ENCODE measurements at regions not wholly inside any gene's neighbourhood (a gene's known extent, or its start where the extent isn't known, plus 50 kb on each side); places are given as distances from the start of the nearest gene placed in this dataset.

DNA sequence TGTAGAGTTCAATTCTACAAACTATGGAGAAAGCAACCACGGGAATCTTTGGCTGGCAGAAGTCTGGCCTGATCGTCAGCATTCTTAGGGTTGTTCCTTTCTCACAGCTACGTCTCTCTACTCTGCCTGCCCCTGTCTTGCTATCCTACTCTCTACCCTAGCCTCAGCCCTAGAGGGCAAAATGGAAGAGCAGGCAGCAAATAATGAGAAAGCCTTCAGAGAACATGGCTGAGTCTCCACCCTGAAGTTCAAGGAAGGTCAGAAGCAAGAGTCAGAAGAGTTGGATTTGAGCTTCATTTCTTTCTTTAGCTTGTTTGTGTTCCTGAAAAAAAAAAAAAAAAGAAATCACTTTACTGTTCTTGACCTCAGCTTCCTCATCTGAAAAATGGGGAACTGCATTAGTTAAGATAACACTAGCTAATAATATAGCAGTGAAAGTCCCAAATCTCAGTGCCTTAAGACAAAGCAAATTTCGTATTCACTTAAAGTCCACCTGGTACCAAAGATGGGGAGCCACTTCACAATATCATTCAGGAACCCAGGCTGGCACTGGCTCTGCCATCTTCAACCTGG, 50.2 kb upstream of the CCND2 start:
- no peak for DNase-seq

DNA sequence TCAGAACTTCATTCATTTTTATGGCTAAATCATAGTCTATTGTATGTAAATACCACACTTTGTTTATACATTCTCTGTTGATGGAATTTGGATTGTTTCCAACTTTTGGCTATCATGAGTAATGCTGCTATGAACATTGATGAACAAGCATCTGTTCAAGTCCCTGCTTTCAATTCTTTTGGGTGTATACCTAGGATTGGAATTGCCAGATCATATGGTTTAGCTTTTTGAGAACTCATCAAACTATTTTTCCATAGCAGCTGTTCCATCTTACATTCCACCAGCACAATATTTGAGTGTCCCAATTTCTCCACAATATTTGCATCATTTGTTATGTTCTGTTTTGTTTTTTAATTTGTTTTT, 52.3 kb upstream of the CCND2 start:
- no peak for DNase-seq

DNA sequence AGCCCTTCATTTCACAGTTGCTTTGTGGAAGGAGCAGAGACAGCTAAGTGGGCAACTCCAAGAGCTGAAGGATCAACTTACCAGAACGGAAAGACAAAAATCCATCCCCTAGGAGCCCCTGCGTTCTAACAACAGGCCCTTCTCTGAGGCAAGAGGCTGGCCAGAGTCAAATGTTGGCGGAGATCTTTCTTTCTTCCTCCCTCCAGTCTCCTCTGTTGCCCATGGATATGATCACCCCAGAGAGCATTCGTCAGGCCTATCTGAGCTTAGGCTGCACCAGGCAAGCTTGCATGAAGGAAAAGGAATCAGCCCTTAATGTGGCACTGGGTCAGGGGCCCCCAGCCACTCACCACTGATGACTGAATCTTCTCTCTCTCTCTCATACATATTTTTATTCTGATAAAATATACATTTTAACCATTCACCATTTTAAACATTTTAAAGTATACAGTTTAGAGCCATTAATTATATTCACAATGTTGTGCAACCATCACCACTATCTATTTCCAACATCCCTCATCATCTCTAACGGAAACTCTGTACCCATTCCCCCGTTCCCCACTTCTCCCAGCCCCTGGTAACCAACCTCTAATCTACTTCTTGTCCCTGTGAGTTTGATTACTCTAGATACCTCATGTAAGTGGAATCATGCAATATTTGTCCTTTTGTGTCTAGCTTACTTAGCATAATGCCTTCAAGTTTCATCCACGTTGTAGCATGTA, 52.9 kb upstream of the CCND2 start:
- no peak for DNase-seq

DNA sequence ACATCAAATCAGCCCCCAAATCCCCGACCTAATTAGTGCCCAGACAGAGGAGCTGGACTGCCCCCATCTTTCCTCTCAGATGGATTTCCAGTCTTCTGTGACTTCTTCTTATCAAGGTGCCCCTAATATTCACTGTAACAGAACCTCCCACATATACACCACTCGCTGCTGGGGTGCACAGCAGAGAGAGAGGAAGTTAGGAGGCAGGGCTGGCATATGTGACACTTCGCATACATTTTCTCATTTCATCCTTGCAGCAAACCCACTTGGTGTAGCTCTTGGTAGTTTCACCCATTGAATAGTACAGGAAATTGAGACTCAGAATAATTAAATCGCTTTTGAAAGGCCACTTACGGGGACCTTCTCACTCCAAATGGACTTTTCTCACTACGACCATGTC, 56.5 kb upstream of the CCND2 start:
- DNase-seq = no peak

DNA sequence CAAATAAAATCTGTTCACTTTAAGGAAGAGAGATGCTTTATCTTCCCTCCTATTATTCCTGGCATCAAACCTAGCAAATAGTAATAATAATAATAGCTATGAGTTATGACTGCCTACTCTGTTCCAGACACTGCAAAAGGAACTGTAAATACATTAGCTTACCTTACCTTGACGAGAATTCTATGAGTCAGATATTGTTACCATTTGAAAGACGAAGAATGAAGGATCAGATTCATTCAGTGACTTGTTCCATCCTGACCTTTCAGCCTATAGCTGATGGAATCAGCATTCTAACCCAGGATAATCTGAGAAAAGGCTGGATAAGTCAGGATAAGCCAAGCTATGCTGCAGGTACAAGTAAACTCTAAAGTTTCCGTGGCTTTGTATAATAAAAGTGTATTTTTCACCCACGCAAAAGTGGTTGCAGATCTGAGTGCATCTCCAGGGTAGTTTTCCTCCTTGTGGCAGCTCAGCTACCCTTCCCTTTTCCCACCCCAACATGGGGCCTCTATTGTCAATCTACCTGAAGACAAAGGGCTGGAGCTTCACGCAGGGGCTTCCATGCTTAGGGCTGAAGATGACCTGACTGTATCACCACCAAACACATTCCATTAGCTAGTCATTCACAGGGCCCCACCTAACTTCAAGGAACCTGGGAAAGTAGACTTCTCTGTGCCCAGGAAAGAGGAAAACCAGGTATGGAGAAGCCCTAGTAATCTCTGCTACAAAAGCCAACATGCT, 57.2 kb upstream of the CCND2 start:
- DNase-seq = no peak

DNA sequence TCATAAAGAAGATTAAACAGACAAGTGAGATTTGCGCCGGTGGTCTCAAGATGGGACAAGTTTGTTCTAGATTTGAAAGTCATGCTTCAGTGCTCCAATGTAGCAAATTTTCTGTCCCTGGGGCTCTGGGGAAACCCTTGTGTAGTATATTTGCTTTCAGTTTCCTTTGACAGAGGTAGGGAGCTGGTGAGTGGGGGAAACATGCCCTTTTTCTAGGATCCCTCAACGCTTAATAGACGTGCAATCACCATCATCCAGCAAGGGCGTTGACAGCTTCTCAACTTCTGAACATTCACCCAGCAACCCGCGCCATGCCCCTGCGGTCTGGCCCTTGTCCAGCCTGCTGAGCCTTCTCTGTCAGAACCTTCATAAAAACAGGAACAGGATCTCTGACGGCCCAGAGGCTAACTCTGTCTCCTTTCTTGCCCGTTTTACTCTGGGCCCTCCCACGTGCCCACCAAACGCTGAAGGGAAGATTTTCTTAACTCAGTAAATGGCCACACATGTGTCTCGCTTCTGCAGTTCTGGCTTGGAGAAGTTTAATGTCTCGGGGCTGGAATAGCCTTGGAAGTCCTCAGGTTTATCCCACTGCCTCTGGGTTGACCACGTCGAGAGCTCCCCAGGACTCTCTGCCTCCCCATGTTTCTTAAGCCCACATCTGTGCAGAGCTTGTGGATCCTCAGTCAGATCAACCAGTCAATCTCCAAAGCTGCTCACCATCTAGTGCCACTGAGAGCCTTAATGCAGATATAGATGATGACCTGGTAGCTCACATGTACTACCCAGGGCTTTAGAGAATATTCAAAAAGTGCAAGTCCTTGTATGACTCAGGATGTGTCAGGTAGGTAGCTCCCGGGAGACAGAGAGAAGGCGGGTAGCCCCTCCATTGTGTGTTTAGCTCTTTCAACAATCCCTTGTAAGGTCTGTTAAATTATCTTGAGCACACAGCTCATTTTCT, 58.1 kb upstream of the CCND2 start:
- DNase-seq = no peak

DNA sequence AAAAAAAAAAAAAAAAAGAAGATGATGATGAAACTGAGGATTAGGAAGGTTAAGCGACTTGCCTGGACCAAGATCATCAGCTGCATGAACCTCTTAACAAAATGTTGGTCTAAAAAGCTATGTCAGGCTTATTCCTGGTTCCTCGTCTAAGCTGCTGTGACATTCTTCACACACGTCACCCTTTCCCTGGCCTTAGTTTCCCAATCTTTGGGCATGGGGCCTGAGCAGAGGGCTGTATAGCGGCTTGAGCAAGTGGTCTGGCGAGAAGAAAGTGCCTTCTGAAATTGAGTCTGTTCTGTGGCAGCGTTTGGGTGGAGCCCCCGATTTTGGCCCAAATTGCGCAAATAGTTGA, 58.7 kb upstream of the CCND2 start:
- DNase-seq = no peak

DNA sequence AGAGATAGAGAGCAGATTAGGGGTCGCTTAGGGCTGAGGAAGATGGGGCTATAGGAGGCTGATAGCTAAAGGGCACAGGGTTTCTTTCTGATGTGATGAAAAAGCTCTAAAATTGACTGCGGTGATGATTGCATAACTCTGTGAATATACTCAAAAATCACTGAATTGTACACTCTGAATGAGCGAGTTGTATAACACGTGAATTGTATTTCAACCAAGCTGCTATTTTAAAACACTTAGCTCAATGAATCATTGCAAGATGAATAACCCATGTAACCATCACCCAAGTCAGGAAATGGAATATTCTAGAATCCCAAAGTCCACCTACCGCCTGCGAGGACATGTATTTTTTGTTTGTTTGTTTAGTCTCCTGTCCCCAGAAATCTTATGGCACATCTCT, 60.1 kb upstream of the CCND2 start:
- no peak for DNase-seq

DNA sequence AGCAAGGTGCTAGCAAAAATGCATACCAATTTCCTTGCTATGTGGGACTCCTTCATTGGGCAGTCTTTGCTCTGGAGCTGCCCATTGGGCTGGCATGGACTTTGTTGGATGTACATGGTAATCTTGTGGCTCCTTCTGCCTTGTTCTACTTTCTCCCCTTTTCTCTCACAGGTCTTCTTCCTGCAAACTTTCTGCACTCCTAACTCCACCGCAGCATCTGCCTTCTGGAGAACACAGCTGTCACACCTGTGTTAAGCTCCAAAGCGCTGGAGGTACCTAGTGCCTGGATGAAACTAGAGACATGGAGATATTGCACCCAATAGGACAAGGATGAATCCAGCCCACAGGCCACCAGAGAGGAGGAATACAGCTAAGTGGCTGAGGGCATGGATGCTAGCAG, 60.7 kb upstream of the CCND2 start:
- DNase-seq = no peak

DNA sequence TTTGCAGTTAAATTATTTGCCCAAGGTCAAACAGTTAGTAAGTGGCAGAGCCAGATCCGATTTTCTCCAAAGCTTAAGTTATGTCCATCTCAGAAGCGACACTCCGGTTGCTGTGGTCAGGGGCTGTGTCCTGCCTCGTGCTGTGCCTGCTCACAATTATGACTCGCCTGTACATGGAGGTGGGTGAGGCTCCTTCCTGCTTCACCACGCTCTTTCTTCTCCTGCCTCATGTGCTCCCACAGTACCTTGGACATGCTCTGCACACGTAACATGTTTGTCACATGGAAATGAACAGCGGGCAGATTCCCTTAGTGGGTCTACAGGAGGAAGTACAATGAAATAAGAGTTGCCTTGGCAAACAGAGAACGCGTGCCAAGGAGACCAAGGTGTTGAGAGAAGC, 62.2 kb upstream of the CCND2 start:
- DNase-seq = no peak

DNA sequence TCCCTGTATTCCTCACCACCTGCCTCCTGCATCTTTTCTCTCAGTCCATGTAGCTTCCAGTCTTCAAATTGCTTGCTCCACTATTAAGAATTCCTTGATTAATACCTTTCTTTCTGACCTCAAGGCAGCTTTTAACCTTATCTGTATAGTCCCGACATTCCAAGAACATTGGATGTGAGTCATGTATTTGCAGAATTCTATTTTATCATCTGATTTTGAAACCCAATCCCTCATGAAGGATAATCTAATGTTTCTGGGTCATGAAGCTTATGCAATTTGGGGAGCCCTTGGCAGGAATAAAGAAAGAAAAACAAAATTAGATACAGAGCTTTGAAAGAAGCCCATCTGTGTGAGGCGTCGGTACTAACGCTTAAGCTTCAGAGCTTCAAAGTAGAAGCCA, 63.4 kb upstream of the CCND2 start:
- DNase-seq = no peak

DNA sequence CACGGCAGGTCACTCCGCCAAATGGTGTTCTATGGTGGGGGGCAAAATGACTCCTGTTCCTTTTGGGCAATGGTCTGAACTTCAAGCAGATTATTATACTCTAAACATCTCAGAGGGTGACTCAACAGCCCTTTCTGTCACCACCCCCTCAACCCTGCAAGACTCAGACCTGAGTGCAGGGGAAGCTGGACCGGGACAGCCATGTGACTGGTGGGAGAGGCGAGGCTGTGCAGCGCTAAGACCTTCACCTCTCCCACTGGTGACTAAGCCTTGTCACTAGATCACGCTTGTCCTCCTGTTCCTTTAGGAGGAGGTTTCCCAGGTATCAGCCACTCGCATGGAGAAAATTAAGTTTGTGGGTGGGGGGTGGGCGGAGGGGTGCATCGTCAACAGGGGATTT, 67.1 kb upstream of the CCND2 start:
- no peak for DNase-seq

DNA sequence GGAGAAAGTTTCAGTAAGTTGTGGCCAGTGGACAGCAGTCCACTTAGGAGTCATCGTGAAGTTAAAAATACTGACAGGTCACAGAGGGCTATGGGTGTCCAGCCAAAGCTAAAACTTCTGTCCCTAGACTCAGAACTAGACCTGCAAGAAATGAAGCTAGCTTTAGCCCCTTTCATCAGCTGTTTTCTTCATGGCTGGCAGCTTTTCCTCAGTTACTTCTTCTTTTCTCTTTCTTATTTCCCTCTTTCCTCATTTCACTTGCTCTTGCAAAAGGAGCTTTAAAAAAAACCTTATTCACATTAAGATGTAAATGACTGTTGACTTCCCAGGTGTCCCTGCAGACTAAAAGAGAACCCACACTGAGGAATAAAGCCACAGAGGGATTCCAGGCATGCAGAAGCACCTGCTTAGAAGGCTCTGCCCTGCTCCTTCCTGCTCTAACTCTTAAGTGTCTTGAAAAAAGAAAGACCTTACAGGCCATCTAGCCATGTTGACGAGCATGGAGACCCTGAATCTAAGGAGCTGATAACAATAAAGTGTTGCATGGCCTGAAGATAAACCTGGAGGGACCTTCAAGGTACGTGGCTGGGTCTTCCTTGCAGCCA, 69.7 kb upstream of the CCND2 start:
- DNase-seq = no peak

DNA sequence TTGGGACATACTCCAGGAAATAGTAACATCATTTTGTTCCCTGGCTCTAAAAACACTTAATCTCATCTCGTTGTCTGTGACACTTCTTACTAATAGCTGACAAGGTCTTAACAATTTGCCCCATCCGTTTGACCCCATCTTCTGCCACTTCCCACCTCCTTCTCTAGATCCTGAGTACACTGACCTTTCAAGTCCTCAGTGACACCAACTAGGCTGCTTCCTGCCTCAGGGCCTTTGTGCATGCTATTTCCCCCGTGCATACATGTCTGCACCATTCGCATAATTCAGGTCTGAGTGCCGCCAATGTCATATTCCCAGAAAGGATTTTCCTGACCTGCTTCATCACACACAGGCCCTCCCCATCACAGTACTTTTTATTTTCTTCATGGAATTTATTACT, 70.6 kb upstream of the CCND2 start:
- DNase-seq = no peak

DNA sequence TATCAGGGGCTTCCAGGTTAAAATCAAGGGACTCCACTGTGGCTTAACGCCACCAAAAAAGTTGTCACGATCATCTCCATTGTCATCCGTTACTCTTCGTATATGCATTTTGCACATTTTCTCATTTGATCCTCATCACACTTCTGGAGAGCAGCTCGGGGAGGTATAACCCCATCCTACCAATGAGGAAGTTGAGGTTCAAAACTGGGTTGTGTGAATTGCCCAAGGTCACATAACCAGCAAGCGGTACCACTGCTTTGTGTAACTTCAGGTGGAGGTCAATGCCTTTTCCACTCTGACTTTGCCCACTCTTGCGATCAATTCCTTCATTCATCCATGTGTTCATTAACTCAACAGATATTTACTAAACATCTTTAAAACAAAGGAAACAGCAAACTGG, 71.1 kb upstream of the CCND2 start:
- no peak for DNase-seq

DNA sequence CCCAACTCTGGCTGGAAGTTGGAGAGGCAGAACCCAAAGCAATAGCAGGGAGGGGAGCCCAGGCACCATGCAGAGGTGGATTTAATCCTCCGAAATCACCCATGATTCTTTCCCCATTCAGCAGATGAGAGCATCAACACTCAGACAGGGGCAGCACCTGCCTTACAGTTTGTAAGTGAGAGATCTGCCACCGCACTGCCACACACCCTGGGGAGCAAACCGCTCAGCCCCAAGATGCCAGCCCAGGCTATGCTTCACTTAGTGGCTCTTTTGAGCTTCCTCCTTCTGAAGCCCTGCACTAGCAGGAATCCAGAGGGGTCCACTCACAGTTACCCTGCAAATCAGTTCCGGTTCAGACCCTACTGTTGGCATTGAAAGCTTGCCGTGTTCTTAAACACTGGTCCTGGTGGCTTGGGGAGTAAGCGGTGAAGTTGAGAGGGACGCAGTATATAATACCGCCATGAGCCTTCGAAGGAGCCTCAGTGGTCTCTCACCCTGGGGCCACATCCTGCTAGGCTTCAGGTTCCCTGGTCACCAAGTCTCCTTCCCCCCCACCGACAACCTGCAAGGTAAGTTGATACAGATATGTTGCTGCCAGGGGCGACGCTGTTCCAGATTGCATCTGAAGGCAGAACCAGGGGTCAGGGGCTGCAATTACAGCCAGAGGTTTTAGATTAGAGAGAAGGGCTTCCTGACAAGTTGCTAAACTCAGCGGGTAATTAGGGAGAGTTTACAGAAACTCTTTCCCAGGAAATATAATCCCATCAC, 72.0 kb upstream of the CCND2 start:
- no peak for DNase-seq

DNA sequence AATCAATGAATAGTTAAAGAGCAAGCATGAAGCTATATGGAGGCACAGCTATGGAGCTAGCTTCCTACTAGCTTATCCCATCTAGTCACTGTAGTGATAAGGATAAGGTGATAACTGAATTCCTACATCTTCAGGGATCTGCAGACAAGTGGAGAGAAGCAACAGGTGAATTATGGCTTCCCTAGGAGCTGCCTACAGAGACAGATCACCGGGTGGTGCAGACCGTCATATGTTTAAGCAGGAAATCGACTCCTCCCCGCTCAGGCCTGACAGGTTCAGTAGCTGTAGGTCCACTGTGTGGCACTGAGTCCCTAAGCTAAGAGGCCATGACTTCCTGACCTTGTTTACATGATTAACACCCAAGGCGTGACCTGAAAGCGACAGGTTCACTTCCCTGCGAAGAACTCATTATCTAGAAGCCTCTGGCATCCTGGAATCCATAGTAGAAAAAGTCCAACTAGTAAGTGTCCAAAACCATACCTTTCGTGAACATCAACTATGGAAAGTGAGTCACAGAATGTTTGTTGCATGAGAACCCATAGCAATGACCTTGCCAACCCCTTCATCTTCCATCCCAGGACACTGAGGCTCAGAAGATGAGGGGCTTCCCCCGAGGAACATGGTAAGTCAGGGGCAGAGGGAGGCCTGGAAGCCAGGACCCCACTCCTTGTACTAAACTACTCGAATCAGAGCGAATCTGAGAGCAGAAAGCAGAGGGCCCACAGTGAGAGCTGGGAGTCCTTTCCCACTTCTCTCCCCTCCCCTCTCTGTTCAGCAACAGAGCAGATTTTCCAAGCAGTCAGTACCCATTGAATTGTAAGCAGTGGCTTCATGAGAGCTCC, 75.4 kb upstream of the CCND2 start:
- DNase-seq = no peak

DNA sequence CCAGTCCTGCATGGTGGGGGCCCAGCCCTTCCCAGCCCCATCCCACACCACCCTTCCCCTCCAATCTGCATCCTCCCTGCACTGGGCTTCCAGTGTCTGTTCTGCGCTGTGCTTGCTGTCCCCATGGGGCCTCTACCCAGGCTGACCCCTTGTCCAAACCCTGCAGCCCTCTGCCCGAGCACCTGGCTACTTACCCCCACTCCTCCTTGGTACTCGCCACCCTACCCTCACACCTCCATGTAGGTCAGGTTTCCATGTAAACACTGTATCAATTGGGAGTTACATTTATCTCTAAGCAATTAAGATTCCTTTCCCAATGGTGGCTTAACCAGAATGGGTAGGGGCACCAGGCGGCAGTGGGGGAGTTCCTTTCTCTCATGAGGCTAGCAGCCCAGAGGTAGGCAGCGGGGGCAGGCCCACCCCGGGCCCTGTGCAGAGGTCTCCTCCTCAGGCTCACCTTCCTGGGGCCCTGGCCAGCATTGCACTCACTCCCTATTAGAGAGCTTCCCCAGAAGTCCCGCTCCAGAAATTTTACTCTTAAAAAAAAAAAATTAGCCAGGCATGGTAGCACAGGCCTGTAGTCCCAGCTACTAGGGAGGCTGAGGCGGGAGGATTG, 76.6 kb upstream of the CCND2 start:
- DNase-seq = no peak

DNA sequence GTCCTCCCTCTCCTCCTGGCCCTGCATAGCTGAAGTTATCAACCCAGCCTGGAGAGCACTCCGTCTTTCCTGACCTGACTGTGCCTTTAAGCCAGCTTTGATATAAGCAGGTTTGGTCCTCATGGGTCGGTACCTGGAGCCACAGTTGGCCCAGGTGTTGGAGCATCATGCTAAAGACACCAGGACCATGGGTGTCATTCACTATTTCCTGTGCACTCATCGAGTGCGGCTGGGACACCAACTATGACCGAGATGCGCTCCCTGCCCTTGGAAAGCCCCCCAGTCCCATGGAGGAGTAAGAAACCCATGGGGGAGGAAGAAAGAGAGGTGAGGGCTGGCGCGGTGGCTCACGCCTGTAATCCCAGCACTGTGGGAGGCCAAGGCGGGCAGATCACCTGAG, 78.9 kb upstream of the CCND2 start:
- no peak for DNase-seq

DNA sequence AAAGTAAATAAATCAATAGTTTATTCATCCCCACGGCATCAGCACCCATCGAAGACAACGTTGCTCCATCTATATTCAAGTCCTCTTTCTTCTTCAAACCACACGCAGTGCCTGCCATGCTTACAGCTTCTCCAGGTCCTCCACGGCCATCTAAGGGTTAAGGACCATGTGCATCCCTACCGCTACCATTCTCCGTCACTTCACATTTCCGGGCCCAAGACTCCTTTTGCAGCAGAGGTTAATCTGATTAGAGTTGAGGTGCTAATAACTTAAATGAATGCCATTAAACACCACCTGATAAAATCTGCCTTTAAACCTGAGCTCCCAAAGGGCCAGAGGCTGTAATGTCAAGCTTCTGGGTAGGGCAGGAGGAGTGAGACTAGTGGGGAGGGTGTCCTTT, 79.7 kb upstream of the CCND2 start:
- DNase-seq = no peak

DNA sequence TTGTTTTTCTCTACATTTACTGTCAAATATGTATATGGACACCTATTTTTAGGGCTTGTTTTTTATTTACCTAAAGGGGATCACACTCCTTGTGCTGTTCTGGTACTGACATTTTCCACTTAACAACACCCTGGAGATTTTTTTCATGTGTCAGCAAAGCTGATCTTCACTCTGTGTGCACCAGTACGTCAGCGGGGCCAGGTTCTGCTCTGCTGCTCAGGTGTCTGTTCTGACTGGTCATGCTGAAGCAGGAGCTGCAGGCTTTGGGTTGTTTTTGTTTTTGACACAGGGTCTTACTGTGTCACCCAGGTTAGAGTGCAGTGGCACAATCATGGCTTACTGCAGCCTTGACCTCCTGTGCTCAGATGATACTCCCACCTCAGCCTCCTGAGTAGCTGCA, 81.9 kb upstream of the CCND2 start:
- DNase-seq = no peak
